IMR-90 (cell line): ENCODE measurements at regions not wholly inside any gene's neighbourhood (a gene's known extent, or its start where the extent isn't known, plus 50 kb on each side); places are given as distances from the start of the nearest gene placed in this dataset.

Experiments used
- ATAC-seq: fragments of 200-7000 bp; cut with Tn5 transposase; 2 replicates; pipeline ENCODE4 v1.9.1; 2020; ENCODE audit warnings: low read depth, mild to moderate bottlenecking, moderate library complexity
- BruUV-seq: library from RNA; stranded (reverse); fragments of 400-500 nt; replicated peaks from 2 replicates; lab custom pipeline; 2021; lab: Mats Ljungman, UMichigan
- CTCF ChIA-PET: fragments of 300-600 bp; formaldehyde crosslinking; extraction: SDS; loops from one replicate; lab custom pipeline; 2021; ENCODE audit warnings: antibody characterized with exemption; lab: Yijun Ruan, JAX
- POLR2A ChIA-PET: fragments of 300-600 bp; sonication (Branson Sonifier 250); formaldehyde crosslinking; loops from one replicate; lab custom pipeline; 2022; ENCODE audit warnings: antibody characterized with exemption; ENCODE audit not compliant: unreplicated experiment; lab: Charles Lee
- DNase-seq: peaks from one replicate; pipeline ENCODE4 v3.0.0; 2013
- H2AFZ ChIP-seq: replicated peaks from 2 replicates; pipeline ENCODE3; 2013; ENCODE audit warnings: low read length, mild to moderate bottlenecking; ENCODE audit not compliant: poor library complexity
- H2AK5ac ChIP-seq: 2 replicates; pipeline ENCODE4 v1.6.1; 2013; ENCODE audit warnings: low read depth, low read length, inconsistent platforms
- H2AK9ac ChIP-seq: replicated peaks from 2 replicates; pipeline ENCODE3; 2013; ENCODE audit warnings: mild to moderate bottlenecking, low read depth, low read length, moderate library complexity; ENCODE audit not compliant: poor library complexity
- H2BK120ac ChIP-seq: 2 replicates; pipeline ENCODE4 v1.6.1; 2013; ENCODE audit warnings: low read depth, low read length, inconsistent platforms
- H2BK15ac ChIP-seq: 3 replicates; pipeline ENCODE4 v1.6.1; 2013; ENCODE audit warnings: low read depth, low read length, inconsistent platforms
- H2BK20ac ChIP-seq: 2 replicates; pipeline ENCODE4 v1.6.1; 2013; ENCODE audit warnings: low read depth, mild to moderate bottlenecking, inconsistent platforms, low read length, moderate library complexity
- H2BK5ac ChIP-seq: 2 replicates; pipeline ENCODE4 v1.6.1; 2013; ENCODE audit warnings: mild to moderate bottlenecking, low read depth, low read length, inconsistent platforms; ENCODE audit not compliant: poor library complexity, severe bottlenecking
- H3K14ac ChIP-seq: replicated peaks from 2 replicates; pipeline ENCODE4 v1.6.1; 2013; ENCODE audit warnings: low read depth, low read length, inconsistent platforms
- H3K18ac ChIP-seq: 2 replicates; pipeline ENCODE4 v1.6.1; 2013; ENCODE audit warnings: low read depth, low read length, control low read depth
- H3K23ac ChIP-seq: 2 replicates; pipeline ENCODE4 v1.6.1; 2013; ENCODE audit warnings: low read depth, low read length, inconsistent platforms
- H3K27ac ChIP-seq: 2 replicates; pipeline ENCODE4 v1.5.1; 2013; ENCODE audit warnings: mild to moderate bottlenecking, control low read depth, low read length; ENCODE audit not compliant: insufficient read depth
- H3K27me3 ChIP-seq: 2 replicates; pipeline ENCODE4 v1.6.1; 2013; ENCODE audit warnings: low read length; ENCODE audit not compliant: control insufficient read depth, insufficient read depth
- H3K36me3 ChIP-seq: 2 replicates; pipeline ENCODE4 v1.6.1; 2013; ENCODE audit warnings: low read length, mixed read lengths; ENCODE audit not compliant: control insufficient read depth, insufficient read depth
- H3K4ac ChIP-seq: 2 replicates; pipeline ENCODE4 v1.6.1; 2013; ENCODE audit warnings: low read depth, low read length, inconsistent platforms
- H3K4me1 ChIP-seq: 2 replicates; pipeline ENCODE4 v1.6.1; 2013; ENCODE audit warnings: low read length, mixed read lengths; ENCODE audit not compliant: control insufficient read depth, insufficient read depth
- H3K4me2 ChIP-seq: 2 replicates; pipeline ENCODE4 v1.6.1; 2013; ENCODE audit warnings: low read depth, mild to moderate bottlenecking, control low read depth, low read length, moderate library complexity
- H3K4me3 ChIP-seq: 2 replicates; pipeline ENCODE4 v1.5.1; 2013; ENCODE audit warnings: low read depth, mild to moderate bottlenecking, control low read depth, low read length, moderate library complexity; ENCODE audit not compliant: insufficient read depth
- H3K56ac ChIP-seq: 2 replicates; pipeline ENCODE4 v1.6.1; 2013; ENCODE audit warnings: low read length, inconsistent platforms; ENCODE audit not compliant: insufficient read depth; ENCODE audit errors: extremely low read depth
- H3K79me1 ChIP-seq, 2 experiments: 2 replicates each; pipeline ENCODE4 v1.6.1; 2013; ENCODE audit warnings: low read length in 2 of 2, inconsistent platforms in 1 of 2, low read depth in 1 of 2
- H3K9ac ChIP-seq: 2 replicates; pipeline ENCODE4 v1.6.1; 2013; ENCODE audit warnings: low read depth, low read length, control low read depth
- H3K9me1 ChIP-seq: 2 replicates; pipeline ENCODE4 v1.6.1; 2013; ENCODE audit warnings: low read length, inconsistent platforms; ENCODE audit not compliant: insufficient read depth
- H3K9me3 ChIP-seq: 2 replicates; pipeline ENCODE4 v1.6.1; 2013; ENCODE audit warnings: low read length; ENCODE audit not compliant: control insufficient read depth, insufficient read depth
- H4K20me1 ChIP-seq: 2 replicates; pipeline ENCODE4 v1.6.1; 2013; ENCODE audit warnings: low read length, inconsistent platforms; ENCODE audit not compliant: insufficient read depth
- H4K5ac ChIP-seq: 2 replicates; pipeline ENCODE4 v1.6.1; 2013; ENCODE audit warnings: mild to moderate bottlenecking, low read depth, low read length, control low read depth
- H4K8ac ChIP-seq, 2 experiments: 2 replicates each; pipeline ENCODE4 v1.6.1; 2013; ENCODE audit warnings: low read depth in 2 of 2, low read length in 2 of 2, control low read depth in 1 of 2, inconsistent platforms in 1 of 2
- H4K91ac ChIP-seq: 2 replicates; pipeline ENCODE4 v1.6.1; 2013; ENCODE audit warnings: low read depth, low read length, inconsistent platforms; ENCODE audit not compliant: insufficient read depth
- BHLHE40 ChIP-seq: fragments of 150-350 bp; IDR thresholded peaks from 2 replicates; pipeline ENCODE4 v1.6.1; 2016; ENCODE audit warnings: mild to moderate bottlenecking, low read depth, low read length
- CHD1 ChIP-seq: IDR thresholded peaks from 2 replicates; pipeline ENCODE4 v1.6.1; 2012; ENCODE audit warnings: low read depth, low read length, improper control_type of control experiment
- MXI1 ChIP-seq: IDR thresholded peaks from 2 replicates; pipeline ENCODE4 v1.6.1; 2012; ENCODE audit warnings: low read depth, mild to moderate bottlenecking, low read length, moderate library complexity, borderline replicate concordance
- NFE2L2 ChIP-seq: fragments of 150-350 bp; IDR thresholded peaks from 2 replicates; pipeline ENCODE4 v1.6.1; 2016; ENCODE audit warnings: low read depth, mild to moderate bottlenecking, low read length
- RAD21 ChIP-seq: IDR thresholded peaks from 2 replicates; pipeline ENCODE4 v1.6.1; 2012; ENCODE audit warnings: low read length, improper control_type of control experiment
- RFX5 ChIP-seq: IDR thresholded peaks from 2 replicates; pipeline ENCODE4 v1.8.0; 2012; ENCODE audit warnings: low read depth, mild to moderate bottlenecking, low read length, moderate library complexity
- SMC3 ChIP-seq: fragments of 150-350 bp; IDR thresholded peaks from 2 replicates; pipeline ENCODE4 v1.6.1; 2016; ENCODE audit warnings: low read depth, mild to moderate bottlenecking, antibody characterized with exemption, low read length, moderate library complexity
- WGBS, 2 experiments: methylation state at CpG; one replicate each; pipeline versions ENCODE4 v1.1.5 to v1.1.7; 2013; ENCODE audit warnings: missing lambda C conversion rate in 2 of 2; ENCODE audit not compliant: insufficient read length in 1 of 2; ENCODE audit errors: extremely low coverage in 2 of 2; 5-methylcytosine and 5-hydroxymethylcytosine counted together
- dilution Hi-C: fragments of 300-500 bp; cut with HindIII; formaldehyde crosslinking; loops from one replicate; pipeline ENCODE4 v1.14.3; 2018; ENCODE audit warnings: low sequenced_read_pairs; ENCODE audit not compliant: unreplicated experiment
- in situ Hi-C: fragments of 300-500 bp; cut with MboI; formaldehyde crosslinking; loops from 3 replicates; pipeline ENCODE4 v1.14.3; 2019; ENCODE audit warnings: low sequenced_read_pairs, inconsistent platforms, mixed read lengths
- intact Hi-C: fragments of 100-400 bp; cut with micrococcal nuclease; formaldehyde crosslinking; loops from 2 replicates; pipeline ENCODE4 v1.10.0; 2022
- TF ChIP-seq, protein P1 (sequence below): fragments of 150-350 bp; IDR thresholded peaks from 2 replicates; pipeline ENCODE4 v1.6.1; 2016; ENCODE audit warnings: low read depth, mild to moderate bottlenecking, low read length, moderate library complexity, borderline replicate concordance
- TF ChIP-seq, protein P2 (sequence below): conservative IDR thresholded peaks from 2 replicates; pipeline ENCODE4 v1.5.1; 2012; ENCODE audit warnings: mild to moderate bottlenecking, low read depth, low read length, improper control_type of control experiment

GRCh38 chr14:30196861-30197260 lies 269.2 kb upstream of the PRKD1 start:
- peak overlapping the region; percentile 62; the same call in 1 of the 2 replicates for H3K23ac ChIP-seq
- BruUV-seq, result no TSS peak
- H3K79me1 ChIP-seq, result 0 out of 4 replicates have a peak, but pooled peaks cover 0 to 6% of the 10 kb centered on the region in 2 experiments
- CTCF ChIA-PET, result no interaction called here
- H2AFZ ChIP-seq, result no peak overlapping the region
- H3K4me3 ChIP-seq, result no peak overlapping the region
- no peak for ATAC-seq
- H2BK15ac ChIP-seq, result peak overlapping the region; percentile 92
- no peaks in the 10 kb centered on the region for H3K9me1 ChIP-seq
- peaks cover 9% of the 10 kb centered on the region for H3K4me1 ChIP-seq
- H3K18ac ChIP-seq, result peak overlapping the region; percentile 100
- POLR2A ChIA-PET, result no interaction called here
- H2AK5ac ChIP-seq, result peak overlapping the region; percentile 90
- H3K36me3 ChIP-seq, result no peaks in the 10 kb centered on the region
- H2BK120ac ChIP-seq, result peak overlapping the region; percentile 100
- in situ Hi-C loops, result no loop called here
- H3K14ac ChIP-seq, result peak overlapping the region; percentile 98
- no peak overlapping the region for H2AK9ac ChIP-seq
- H3K27me3 ChIP-seq, result no peaks in the 10 kb centered on the region
- DNase-seq, result no peak
- H4K8ac ChIP-seq, result peak overlapping the region; percentile 97 to 98
- peak overlapping the region; percentile 89; the same call in 1 of the 2 replicates for H3K27ac ChIP-seq
- H3K9ac ChIP-seq, result no peak overlapping the region
- H4K91ac ChIP-seq, result peak overlapping the region; percentile 98
- dilution Hi-C loops, result no loop called here
- H3K4ac ChIP-seq, result peak overlapping the region; percentile 97
- H3K9me3 ChIP-seq, result no peaks in the 10 kb centered on the region
- peak overlapping the region; percentile 92 for H4K5ac ChIP-seq
- TF ChIP-seq MXI1, result no peak
- no peak for TF ChIP-seq CHD1
- no peak for TF ChIP-seq RAD21
- TF ChIP-seq NFE2L2, result no peak
- TF ChIP-seq, protein P1, sequence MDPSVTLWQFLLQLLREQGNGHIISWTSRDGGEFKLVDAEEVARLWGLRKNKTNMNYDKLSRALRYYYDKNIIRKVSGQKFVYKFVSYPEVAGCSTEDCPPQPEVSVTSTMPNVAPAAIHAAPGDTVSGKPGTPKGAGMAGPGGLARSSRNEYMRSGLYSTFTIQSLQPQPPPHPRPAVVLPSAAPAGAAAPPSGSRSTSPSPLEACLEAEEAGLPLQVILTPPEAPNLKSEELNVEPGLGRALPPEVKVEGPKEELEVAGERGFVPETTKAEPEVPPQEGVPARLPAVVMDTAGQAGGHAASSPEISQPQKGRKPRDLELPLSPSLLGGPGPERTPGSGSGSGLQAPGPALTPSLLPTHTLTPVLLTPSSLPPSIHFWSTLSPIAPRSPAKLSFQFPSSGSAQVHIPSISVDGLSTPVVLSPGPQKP, result no peak
- no peak for TF ChIP-seq RFX5
- TF ChIP-seq SMC3, result no peak
- TF ChIP-seq, protein P2, sequence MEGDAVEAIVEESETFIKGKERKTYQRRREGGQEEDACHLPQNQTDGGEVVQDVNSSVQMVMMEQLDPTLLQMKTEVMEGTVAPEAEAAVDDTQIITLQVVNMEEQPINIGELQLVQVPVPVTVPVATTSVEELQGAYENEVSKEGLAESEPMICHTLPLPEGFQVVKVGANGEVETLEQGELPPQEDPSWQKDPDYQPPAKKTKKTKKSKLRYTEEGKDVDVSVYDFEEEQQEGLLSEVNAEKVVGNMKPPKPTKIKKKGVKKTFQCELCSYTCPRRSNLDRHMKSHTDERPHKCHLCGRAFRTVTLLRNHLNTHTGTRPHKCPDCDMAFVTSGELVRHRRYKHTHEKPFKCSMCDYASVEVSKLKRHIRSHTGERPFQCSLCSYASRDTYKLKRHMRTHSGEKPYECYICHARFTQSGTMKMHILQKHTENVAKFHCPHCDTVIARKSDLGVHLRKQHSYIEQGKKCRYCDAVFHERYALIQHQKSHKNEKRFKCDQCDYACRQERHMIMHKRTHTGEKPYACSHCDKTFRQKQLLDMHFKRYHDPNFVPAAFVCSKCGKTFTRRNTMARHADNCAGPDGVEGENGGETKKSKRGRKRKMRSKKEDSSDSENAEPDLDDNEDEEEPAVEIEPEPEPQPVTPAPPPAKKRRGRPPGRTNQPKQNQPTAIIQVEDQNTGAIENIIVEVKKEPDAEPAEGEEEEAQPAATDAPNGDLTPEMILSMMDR, result no peak
- no peak for TF ChIP-seq BHLHE40
- peak overlapping the region; percentile 97 for H2BK20ac ChIP-seq
- 0 out of 2 replicates have a peak overlapping the region, but pooled peaks have one; percentile 2 for H3K56ac ChIP-seq
- WGBS, 2 experiments, result no CpG with 5 or more reads among the region's 2 CpGs
- H4K20me1 ChIP-seq, result no peaks in the 10 kb centered on the region
- no peak overlapping the region for H3K4me2 ChIP-seq
- intact Hi-C loops, result no loop called here
- peak overlapping the region; percentile 100 for H2BK5ac ChIP-seq
